Activated naive CD8-positive, alpha-beta T cell (primary cell): ENCODE measurements at regions not wholly inside any gene's neighbourhood (a gene's known extent, or its start where the extent isn't known, plus 50 kb on each side); places are given as distances from the start of the nearest gene placed in this dataset.

ENCODE experiments used
- H3K27ac Mint-ChIP-seq: one replicate; pipeline ENCODE4 v1.8.0; 2021; ENCODE audit warnings: mixed read lengths
- H3K27me3 Mint-ChIP-seq: one replicate; pipeline ENCODE4 v1.8.0; 2021; ENCODE audit warnings: mixed read lengths
- H3K36me3 Mint-ChIP-seq: one replicate; pipeline ENCODE4 v1.8.0; 2021; ENCODE audit warnings: mixed read lengths
- H3K4me1 Mint-ChIP-seq: one replicate; pipeline ENCODE4 v1.8.0; 2021; ENCODE audit warnings: low read depth, mixed read lengths
- H3K4me3 Mint-ChIP-seq: one replicate; pipeline ENCODE4 v1.8.0; 2021; ENCODE audit warnings: mild to moderate bottlenecking, mixed read lengths
- H3K9me3 Mint-ChIP-seq: one replicate; pipeline ENCODE4 v1.8.0; 2021; ENCODE audit warnings: low read depth, mixed read lengths

- peaks cover 7% of the 10 kb centered on the region for H3K27me3 Mint-ChIP-seq
- no peaks in the 10 kb centered on the region for H3K9me3 Mint-ChIP-seq
- no peak overlapping the region for H3K27ac Mint-ChIP-seq
- H3K4me3 Mint-ChIP-seq, result no peak overlapping the region
- no peaks in the 10 kb centered on the region for H3K4me1 Mint-ChIP-seq
- no peaks in the 10 kb centered on the region for H3K36me3 Mint-ChIP-seq
Observed at GRCh38 chr18:78906066-78906465, 73.6 kb upstream of the SALL3 start.

- Mint-ChIP-seq H3K4me3 (no peak overlapping the region), H3K9me3 (no peaks in the 10 kb centered on the region), H3K36me3 (no peaks in the 10 kb centered on the region), H3K27me3 (no peaks in the 10 kb centered on the region), H3K4me1 (no peaks in the 10 kb centered on the region), H3K27ac (no peak overlapping the region)
Observed at GRCh38 chr18:78908462-78909260, 71.0 kb upstream of the SALL3 start.

GRCh38 chr18:78911751-78912283 is 67.8 kb upstream of the SALL3 start:
- peaks cover 4% of the 10 kb centered on the region for H3K27me3 Mint-ChIP-seq
- H3K4me1 Mint-ChIP-seq, result no peaks in the 10 kb centered on the region
- H3K4me3 Mint-ChIP-seq, result no peak overlapping the region
- H3K36me3 Mint-ChIP-seq, result no peaks in the 10 kb centered on the region
- H3K9me3 Mint-ChIP-seq, result no peaks in the 10 kb centered on the region
- no peak overlapping the region for H3K27ac Mint-ChIP-seq

GRCh38 chr18:78912336-78912735 is 67.3 kb upstream of the SALL3 start:
- no peak overlapping the region for H3K27ac Mint-ChIP-seq
- H3K36me3 Mint-ChIP-seq, result no peaks in the 10 kb centered on the region
- H3K9me3 Mint-ChIP-seq, result no peaks in the 10 kb centered on the region
- peaks cover 5% of the 10 kb centered on the region for H3K27me3 Mint-ChIP-seq
- H3K4me1 Mint-ChIP-seq, result no peaks in the 10 kb centered on the region
- no peak overlapping the region for H3K4me3 Mint-ChIP-seq

- Mint-ChIP-seq H3K36me3 (no peaks in the 10 kb centered on the region), H3K9me3 (no peaks in the 10 kb centered on the region), H3K27ac (no peak overlapping the region), H3K27me3 (peaks cover 7% of the 10 kb centered on the region), H3K4me3 (no peak overlapping the region), H3K4me1 (no peaks in the 10 kb centered on the region)
Observed at GRCh38 chr18:78912844-78913243, 66.8 kb upstream of the SALL3 start.

- Mint-ChIP-seq H3K27me3 (peaks cover 7% of the 10 kb centered on the region), H3K4me3 (no peak overlapping the region), H3K4me1 (no peaks in the 10 kb centered on the region), H3K27ac (no peak overlapping the region), H3K9me3 (no peaks in the 10 kb centered on the region), H3K36me3 (no peaks in the 10 kb centered on the region)
Observed at GRCh38 chr18:78913395-78913794, 66.2 kb upstream of the SALL3 start.

- Mint-ChIP-seq H3K9me3 (no peaks in the 10 kb centered on the region), H3K4me1 (no peaks in the 10 kb centered on the region), H3K4me3 (no peak overlapping the region), H3K27ac (no peak overlapping the region), H3K27me3 (peaks cover 7% of the 10 kb centered on the region), H3K36me3 (no peaks in the 10 kb centered on the region)
Observed at GRCh38 chr18:78913830-78914231, 65.8 kb upstream of the SALL3 start.

GRCh38 chr18:78914249-78914935 is 65.2 kb upstream of the SALL3 start:
- no peaks in the 10 kb centered on the region for H3K4me1 Mint-ChIP-seq
- no peak overlapping the region for H3K4me3 Mint-ChIP-seq
- no peaks in the 10 kb centered on the region for H3K36me3 Mint-ChIP-seq
- H3K27me3 Mint-ChIP-seq, result peaks cover 7% of the 10 kb centered on the region
- no peaks in the 10 kb centered on the region for H3K9me3 Mint-ChIP-seq
- no peak overlapping the region for H3K27ac Mint-ChIP-seq

- Mint-ChIP-seq H3K36me3 (no peaks in the 10 kb centered on the region), H3K4me1 (no peaks in the 10 kb centered on the region), H3K27ac (no peak overlapping the region), H3K9me3 (no peaks in the 10 kb centered on the region), H3K27me3 (peaks cover 7% of the 10 kb centered on the region), H3K4me3 (no peak overlapping the region)
Observed at GRCh38 chr18:78915446-78916008, 64.1 kb upstream of the SALL3 start.

- Mint-ChIP-seq H3K4me3 (no peak overlapping the region), H3K4me1 (no peaks in the 10 kb centered on the region), H3K27ac (no peak overlapping the region), H3K36me3 (no peaks in the 10 kb centered on the region), H3K27me3 (peaks cover 7% of the 10 kb centered on the region), H3K9me3 (no peaks in the 10 kb centered on the region)
Observed at GRCh38 chr18:78918707-78919106, 60.9 kb upstream of the SALL3 start.

- Mint-ChIP-seq H3K4me1 (no peaks in the 10 kb centered on the region), H3K36me3 (no peaks in the 10 kb centered on the region)
Observed at GRCh38 chr18:78919956-78920355, 59.7 kb upstream of the SALL3 start.

GRCh38 chr18:78920456-78921138 is 59.0 kb upstream of the SALL3 start:
- Mint-ChIP-seq H3K4me3 (no peak overlapping the region), H3K27me3 (peaks cover 7% of the 10 kb centered on the region), H3K4me1 (no peaks in the 10 kb centered on the region), H3K27ac (no peak overlapping the region), H3K36me3 (no peaks in the 10 kb centered on the region), H3K9me3 (no peaks in the 10 kb centered on the region)

More at GRCh38 chr18:78919956-78920355, 59.7 kb upstream of the SALL3 start:
- no peak overlapping the region for H3K27ac Mint-ChIP-seq
- H3K4me3 Mint-ChIP-seq, result no peak overlapping the region
- H3K9me3 Mint-ChIP-seq, result no peaks in the 10 kb centered on the region
- peaks cover 7% of the 10 kb centered on the region for H3K27me3 Mint-ChIP-seq

- no peak overlapping the region for H3K4me3 Mint-ChIP-seq
- H3K36me3 Mint-ChIP-seq, result no peaks in the 10 kb centered on the region
- H3K9me3 Mint-ChIP-seq, result no peaks in the 10 kb centered on the region
- H3K27ac Mint-ChIP-seq, result no peak overlapping the region
- no peaks in the 10 kb centered on the region for H3K27me3 Mint-ChIP-seq
- H3K4me1 Mint-ChIP-seq, result no peaks in the 10 kb centered on the region
Observed at GRCh38 chr18:78922856-78923255, 56.8 kb upstream of the SALL3 start.

GRCh38 chr18:78924301-78924700 is 55.3 kb upstream of the SALL3 start:
- Mint-ChIP-seq H3K9me3 (no peaks in the 10 kb centered on the region), H3K4me1 (no peaks in the 10 kb centered on the region), H3K27me3 (peaks cover 2% of the 10 kb centered on the region), H3K4me3 (no peak overlapping the region), H3K36me3 (no peaks in the 10 kb centered on the region), H3K27ac (no peak overlapping the region)
